DMS79 treated with DMSO at 0.1 percent for 48 hours (cell line): ENCODE measurements at regions not wholly inside any gene's neighbourhood (a gene's known extent, or its start where the extent isn't known, plus 50 kb on each side); places are given as distances from the start of the nearest gene placed in this dataset.
"Not testable (repeated sequence)": the region's sequence is repeated elsewhere in the genome, so short reads cannot be mapped to it uniquely, and the experiment has no call there.

Experiments used
- DNase-seq: peaks from one replicate; lab custom pipeline; 2025; lab: John Stamatoyannopoulos, UW

DNA sequence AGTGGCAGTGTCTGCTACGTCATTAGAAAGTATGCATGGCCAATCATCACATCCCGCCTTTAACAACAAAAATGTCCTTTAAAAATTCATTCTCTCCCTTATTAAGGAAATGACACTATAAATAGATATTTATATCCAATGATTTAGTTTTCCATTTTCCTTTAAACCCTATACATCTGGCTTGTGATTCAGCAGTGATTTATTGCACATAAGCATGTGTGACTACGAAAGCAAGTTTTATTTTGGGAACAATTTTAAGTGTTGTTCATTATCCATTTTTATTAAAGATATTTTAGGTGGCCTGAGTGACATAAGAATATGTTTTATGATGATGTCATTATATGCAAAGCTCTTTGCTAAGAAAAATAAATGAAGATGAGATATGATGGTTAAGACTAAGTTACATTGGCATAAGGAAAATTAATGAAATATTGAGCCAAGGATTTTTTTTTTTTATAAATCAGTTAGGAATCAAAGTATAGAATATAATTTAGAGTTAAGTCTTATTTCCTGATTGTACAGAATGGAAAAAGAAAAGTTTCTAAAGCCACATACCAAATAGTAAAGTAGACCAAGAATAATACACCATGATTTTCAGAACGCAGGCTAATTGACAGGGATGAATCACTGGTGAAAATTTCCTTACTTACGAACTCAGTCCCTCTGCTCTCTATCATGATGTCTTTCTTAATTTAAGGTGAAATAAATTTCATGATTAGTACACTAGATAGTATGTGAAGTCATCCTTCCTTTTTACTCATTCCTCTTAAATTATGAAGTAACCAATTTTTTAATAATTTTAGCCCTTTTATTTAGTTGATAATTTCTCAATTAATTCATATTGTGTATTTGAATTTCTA lies 822.4 kb downstream of the FAT4 start:
- no peak for DNase-seq

DNA sequence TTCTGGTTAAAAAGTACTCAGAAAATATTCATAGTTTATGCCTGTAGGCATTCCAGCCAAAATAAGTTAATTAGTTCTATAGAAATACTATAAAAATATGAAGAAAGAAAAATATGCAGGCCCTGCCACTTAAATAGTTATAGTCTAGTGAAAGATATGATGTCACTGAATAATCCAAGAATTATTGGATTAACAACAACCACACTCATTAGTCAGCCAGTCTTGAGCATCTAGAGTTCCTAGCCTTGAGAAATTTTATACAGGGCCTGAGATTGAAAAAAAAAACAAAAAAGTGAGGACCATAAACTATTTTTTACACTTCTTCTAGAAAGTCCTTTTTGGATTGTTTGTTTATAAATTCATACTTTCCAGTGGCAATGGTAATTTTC lies 823.0 kb downstream of the FAT4 start:
- DNase-seq: no peak

DNA sequence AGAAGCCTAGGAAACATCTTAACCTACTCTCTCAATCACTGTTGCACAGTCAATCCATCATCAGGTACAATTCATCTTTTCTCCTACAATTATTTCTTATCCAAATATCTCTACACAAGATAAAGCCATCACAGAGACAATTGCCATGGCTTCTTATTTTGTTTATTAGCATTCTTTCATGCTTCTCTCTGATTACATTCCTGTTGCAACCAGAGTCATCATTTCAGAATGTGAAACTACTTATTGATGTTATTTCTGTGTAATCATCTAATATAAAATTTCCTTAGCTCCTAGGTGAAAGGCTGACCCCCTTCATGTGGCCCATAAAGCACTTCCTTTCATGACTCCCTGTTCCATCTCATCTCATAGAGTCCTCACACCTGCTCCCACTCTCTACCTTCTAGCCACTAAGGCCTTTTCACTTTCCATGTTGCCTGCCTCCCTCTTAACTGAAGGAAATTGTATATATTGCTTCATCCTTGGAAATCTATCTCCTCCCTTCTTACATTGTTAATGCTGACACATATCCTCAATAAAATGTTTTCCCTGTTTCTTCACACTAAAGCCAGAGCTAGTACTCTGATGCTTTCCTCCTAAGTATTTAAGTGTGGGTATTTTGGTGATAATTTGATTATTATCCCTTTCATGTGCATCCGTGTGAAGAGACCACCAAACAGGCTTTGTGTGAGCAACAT lies 829.9 kb downstream of the FAT4 start:
- DNase-seq: no peak

DNA sequence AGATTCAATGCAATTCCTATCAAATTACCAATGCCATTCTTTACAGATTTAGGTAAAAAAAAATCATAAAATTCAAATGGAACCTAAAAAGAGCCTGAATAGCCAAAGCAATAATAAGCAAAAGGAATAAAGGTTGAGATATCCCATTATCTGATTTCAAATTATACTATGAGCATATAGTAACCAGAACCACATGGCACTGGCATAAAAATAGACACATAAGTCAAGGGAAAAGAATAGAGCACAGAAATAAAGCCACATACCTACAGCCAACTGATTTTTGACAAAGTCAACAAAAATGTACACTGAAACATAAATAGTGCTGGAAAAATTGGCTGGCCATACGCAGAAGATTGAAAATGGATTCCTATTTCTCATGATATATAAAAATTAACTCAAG lies 853.7 kb downstream of the FAT4 start:
- no peak for DNase-seq

DNA sequence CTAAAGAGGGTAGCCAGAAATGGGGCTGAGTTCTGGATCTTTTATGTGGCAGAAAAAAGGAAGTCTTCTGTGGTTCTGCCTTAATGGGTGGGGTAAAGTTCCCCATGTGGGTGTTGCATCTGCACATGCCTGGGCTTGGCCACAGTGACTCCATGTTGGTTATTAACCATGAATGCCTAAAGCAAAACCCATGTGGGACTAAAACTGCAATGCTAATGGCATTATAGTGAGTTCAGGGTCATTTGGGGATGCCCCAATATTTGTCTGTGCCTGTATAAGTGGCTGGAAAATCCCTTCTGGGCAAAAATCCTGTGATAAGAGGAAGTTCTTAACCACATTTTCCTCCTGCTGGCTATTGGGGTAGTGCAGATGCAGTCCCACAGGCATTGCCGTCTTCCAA lies 857.4 kb downstream of the FAT4 start:
- DNase-seq: no peak

DNA sequence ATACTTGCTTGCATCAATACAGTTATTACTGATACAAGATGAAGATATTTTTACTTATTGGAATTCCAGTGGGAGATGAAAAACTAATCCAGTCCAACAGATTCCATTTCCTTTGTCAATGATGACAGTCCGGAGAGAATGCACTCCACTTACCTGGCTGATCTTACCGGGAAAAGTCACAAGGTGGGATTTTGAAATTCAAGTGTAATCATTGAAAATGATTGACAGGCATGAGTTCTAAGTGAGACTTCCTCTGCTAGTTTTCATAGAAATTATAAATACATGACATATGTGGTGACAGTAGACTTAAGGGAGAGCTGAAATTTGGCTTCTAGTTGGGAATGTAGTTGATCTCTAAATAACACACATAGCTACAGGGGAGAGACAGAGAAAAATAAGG lies 859.9 kb downstream of the FAT4 start:
- no peak for DNase-seq

DNA sequence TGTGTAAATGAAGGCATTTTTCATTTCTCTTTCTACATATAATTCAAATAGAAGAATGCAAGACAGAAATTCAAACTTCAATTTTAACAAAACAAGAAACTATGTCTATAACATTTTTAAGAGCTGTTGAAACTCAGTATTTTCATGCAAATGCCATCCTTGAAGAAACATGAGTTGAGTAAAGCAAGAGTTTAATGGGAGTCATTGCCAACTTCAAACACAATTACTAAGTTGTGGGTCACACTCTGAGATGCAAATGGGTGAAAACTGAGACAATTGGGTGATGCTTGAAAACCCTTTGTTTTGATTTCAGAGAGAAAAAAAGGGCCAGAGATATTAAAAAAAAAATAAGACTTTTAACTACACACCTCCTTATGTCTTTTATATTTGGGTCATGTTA lies 865.9 kb downstream of the FAT4 start:
- DNase-seq: no peak

DNA sequence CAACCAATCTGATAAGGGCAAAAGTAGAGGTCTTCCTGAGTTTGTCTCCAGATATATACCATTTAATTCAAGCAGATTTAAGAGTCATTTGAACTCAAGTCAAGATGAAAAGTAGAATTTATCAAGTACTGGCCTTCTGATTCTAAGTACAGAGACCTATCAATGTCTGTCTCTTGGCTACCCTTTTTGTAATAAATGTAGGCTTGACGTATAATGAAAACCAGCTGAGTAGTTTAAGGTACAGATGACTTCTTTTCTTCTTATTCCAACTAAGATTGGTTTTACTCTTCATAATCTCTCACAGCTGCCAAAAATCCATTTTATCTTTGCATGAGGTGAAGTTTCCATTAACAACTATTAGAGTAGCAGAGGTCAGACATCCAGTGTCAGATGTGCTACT lies 867.6 kb downstream of the FAT4 start:
- no peak for DNase-seq

DNA sequence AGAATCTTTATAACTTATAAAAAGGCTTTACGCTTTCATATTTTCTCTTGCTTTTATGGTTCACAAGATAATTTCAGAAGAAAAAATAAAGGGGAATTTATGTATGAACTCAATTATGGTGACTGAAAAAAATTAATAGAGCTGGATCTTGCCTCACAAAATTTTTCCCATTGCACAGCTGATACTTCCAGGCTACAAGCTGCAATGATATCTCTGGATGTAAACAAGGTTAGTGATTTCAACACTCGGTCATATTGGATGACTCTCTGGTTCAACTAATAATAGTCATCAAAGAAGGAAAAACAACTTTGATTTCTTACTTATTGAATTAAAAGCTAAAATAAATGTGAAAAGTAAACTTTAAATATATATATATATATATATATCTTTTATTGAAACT lies 868.0 kb downstream of the FAT4 start:
- no peak for DNase-seq

DNA sequence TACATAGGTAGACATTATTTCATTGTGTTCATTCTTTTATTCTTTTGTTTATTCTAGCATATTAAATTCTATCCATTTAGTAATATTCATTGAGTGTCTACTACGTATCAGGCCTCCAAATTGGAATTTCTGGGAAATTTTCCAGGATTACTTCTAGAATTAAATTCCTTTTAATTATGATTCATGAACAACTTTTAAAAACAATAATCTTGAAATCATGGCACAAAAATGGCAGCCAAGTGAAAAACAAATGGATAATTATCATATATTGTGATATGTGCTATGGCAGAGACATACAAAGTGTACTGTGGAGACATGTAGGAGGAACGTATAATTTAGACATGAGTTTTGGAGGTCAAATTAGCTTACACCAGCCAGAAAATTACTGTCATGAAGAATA lies 868.5 kb downstream of the FAT4 start:
- DNase-seq: no peak

DNA sequence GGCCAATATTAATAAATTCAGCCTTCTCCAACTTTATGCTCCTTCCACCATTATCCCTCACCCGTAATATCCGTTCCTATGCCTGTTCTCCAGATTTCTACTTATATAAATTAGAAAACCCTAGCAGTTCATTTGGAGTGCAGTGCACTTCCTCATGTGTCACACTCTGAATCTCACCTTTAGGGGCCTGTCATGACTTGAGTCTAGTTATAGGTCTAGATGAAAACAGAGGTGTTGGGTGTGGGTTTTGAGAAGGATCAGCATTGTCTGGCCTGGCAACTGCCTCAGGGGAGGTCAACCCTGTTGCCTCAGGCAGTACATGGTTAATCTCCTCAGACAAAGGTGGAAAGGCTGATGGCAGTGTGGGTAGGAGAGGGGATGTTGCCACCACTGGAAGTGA lies 876.8 kb downstream of the FAT4 start:
- DNase-seq: no peak

DNA sequence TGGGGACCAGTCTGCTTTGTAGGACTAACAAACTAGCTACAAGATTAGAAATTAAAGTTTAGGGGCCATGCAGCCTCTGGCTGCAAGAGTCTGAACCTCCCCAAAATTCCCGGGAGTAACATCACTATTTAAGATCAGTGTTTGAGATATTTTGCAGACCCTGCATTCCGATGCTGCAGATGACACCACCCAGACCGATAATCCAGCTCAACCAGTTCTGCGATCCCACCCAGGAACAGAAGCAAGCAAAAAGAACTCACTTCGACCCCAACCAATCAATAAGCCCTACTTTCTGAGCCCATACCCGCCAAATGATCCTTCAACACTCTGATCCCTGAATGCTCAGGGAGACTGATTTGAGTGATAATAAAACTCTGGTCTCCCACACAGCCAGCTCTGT lies 877.8 kb downstream of the FAT4 start:
- no peak for DNase-seq

DNA sequence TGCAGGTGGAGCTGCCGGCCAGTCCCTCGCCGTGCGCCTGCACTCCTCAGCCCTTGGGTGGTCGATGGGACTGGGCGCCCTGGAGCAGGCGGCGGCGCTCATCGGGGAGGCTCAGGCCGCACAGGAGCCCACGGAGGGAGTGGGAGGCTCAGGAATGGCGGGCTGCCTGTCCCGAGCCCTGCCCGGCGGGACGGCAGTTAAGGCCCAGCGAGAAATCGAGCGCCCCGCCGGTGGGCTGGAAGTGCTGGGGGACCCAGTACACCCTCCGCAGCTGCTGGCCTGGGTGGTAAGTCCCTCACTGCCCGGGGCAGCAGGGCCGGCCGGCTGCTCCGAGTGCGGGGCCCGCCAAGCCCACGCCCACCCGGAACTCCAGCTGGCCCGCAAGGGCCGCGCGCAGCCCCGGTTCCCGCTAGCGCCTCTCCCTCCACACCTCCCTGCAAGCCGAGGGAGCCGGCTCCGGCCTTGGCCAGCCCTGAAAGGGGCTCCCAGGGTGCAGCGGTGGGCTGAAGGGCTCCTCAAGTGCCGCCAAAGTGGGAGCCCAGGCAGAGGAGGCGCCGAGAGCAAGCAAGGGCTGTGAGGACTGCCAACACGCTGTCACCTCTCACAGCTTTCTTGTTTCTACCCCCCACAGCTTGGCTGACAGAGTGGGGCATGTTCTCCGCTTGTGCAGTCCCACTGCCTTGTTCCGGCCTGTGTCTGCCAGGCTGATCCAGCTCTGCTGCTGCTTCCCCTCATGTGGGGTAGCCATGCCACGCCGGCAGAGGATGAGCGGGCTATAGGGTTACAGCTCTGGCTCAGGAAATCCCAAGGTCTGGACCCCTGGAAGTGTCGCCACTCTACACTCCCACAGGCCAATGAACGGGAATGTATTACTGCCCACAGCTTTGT lies 886.7 kb downstream of the FAT4 start:
- not testable (repeated sequence) for DNase-seq

DNA sequence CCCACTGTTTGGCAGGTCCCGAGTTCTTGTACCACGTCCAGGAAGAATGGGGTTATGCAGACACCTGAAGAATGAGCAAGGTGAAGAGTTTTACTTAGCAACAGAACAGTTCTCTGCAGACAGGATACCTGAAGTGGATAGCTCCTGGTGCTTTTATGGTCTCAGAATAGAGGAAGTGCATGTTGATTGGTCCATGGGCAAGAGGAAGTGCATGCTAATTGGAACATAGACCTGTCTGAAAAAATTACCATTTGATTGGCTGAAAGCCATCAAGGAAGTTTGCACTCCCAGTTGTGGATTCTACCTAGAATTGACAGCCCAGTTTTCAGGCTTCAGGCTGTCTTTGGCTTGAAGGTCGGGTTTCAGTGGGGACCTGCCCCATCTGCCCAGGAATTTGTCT lies 887.5 kb downstream of the FAT4 start:
- no peak for DNase-seq

DNA sequence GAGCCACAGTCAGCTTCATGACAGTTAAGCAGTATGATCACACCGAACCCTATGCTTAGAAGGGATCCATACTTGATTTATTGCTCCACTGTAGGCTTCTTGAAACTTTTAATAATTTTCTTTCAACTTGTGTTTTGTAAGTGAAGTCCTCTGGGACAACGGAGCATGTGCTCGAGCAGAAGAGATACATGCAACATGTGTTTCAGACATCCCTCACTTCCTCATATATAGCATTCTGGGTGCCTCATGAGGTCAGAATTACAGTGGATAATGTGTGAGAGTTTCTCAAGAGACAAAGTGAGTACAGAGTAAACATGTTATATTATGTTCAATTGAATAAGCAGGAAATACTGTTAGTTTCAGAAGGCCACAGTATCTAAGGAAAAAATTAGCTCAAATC lies 893.2 kb downstream of the FAT4 start:
- no peak for DNase-seq

DNA sequence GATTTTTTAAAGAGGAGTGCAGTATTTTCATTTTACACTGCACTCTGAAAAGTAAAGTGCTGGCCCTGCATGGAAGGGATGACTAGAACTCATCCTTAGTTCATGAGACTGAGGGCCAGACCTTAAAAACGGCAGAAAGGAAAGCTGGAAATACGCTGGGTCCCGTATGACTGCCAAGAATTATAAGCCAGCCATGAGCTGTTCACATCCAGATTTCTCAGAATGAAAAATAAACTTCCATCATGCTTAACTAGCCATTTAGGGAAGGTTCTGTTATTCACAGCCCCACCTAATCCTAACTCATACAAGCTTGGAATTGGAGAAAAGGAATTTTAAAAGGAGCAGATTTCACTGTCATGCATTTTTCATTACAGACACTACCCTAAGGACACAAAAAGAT lies 894.4 kb downstream of the FAT4 start:
- no peak for DNase-seq

DNA sequence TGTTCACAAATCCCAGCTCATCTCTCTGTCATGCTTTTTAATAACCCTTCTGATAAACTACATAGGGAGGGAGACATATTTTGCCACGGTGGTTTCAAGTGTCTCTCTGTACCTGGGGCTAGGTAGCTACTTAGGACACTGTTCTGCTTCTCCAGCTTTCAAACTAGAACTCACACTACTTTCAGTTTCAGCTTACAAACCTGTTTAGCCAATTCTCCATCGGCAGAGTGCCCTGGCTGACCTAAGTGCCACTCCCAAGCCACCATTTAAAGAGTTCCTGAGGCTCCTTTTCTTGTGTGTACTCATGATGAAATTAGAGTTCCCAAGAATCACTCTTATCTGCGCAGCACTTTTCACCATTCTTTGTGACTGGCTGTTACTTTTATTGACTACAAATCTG lies 899.2 kb downstream of the FAT4 start:
- no peak for DNase-seq

DNA sequence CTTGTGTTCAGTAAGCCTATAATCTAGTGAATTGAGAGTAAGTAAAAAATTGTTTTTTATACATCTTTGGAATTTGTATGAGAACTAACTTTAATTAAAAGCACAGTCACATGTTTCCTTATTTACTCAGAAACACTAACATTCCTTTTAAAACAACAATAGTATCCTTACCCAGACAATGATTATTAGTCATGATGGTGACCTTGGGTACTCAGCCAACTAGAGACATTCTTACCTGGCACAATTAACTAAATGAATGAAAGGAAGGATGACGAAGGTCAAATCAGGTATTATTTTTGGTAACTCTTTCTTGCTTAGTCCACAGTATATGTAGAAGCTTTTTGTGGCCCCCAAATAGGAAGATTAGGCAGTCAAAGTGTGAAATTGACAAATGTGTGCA lies 901.0 kb downstream of the FAT4 start:
- DNase-seq: no peak

DNA sequence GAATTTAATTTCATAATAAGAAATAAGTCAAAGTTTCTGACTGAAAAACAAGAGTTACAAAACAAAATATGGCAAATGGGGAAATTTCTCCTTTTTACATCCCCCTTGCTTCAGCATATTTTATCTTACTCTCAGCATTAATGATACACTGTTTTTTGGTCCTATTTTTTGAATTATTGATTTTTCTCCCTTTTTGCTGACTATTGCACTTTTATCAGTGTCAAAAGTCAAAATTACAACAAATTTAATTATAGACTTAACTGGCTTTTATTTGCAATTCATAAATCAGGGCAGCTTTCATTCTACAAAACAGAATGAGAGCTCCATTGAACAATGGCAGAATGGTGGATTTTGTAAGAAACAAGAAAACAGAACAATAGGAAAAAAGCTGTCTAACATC lies 901.9 kb downstream of the FAT4 start:
- no peak for DNase-seq

DNA sequence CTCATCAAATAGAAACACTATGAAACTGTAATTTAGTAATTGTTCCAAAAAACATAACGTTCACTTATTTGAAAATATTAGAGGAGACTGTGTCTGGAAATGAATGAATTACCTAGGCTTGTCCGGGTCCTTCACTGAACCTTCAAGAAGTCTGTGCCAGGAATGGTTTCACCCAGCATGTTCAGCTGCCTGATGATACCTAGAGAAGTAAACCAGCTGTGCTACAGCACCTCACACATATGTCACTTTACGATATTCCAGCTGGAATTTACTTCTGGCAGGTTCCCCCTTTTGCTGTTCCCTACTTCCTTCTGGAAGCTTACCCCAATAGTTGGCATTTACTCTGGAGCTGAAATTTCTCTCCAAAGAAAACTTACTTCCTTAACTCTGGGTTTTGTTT lies 906.5 kb downstream of the FAT4 start:
- no peak for DNase-seq

DNA sequence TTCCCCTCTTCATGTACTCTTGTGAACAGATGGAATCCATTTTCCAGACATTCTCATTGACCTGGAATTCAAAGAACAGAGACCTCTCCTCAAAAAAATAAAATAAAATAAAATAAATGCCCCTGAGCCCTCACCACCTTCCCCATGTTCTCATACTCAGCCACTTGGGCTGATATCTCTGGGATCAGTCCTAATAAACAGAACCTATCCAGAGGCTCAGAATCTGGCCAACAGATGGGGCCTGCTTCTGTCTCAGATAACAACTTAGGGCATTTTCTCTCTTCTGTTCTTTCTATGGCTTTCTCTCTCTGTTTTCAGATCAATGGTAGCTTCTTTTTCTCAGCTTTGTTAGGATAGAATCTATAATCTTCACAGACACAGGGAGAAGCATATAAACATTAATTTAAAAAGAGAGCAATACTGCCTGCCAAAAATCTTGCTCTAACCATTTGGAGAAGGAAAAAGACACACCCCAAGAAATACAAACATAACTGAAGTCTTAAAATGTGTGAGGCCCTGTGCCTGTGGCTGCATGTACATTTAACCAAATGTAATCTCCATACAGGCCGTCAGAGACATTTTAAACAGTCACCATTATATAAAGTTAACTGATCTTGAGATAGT lies 907.1 kb downstream of the FAT4 start:
- no peak for DNase-seq

DNA sequence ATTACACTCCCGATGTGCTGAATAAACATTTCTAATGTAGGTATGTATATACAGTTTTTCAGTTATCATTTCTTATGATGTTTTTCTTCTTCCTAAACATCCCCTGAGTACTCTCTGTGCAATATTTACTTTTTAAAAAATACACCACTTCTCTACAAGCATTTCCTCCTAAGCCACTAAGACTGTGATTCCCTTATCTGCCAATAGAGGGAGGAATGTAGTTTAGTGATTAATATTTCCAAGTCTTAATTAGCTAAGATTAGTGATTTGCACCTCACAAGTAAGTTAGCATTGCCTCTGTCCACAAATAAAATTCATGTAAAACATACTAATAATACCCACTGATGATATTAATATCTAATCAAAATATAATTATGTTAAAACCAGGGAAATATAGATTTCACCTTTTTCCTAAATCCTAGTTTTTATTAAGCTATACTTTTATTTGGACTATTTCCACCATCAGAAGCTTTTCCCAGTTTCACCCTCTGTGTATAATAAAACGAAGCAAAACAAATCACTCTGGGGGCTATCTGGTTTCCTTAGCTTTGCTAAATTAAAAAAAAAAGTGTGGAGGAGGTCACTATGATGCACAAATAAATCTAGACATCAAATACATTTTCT lies 909.1 kb downstream of the FAT4 start:
- no peak for DNase-seq
